ENCODE measurements at regions not wholly inside any gene's neighbourhood (a gene's known extent, or its start where the extent isn't known, plus 50 kb on each side); places are given as distances from the start of the nearest gene placed in this dataset.
A peak's percentile ranks its signal among the peaks of the same experiment; 100 is the strongest.

DNA sequence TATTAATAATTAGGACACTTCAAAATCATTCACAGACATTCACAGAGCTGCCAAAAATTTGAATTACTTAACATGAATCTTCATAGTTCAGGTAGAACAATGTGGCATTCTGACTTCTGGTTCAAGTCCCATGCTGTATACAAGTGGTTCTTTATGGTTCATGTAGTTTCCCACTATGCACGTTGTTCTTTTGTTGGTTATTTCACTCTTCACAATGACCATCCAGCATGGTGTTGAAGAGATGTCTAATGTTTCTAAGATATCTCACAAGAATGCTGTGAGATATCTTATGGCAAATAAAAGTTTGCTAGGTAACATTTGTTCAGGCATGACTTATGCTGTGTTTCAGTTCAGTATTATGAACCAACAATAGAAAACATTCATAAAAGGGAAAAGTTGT lies 88.2 kb upstream of the SLITRK6 start:
- H3K36me3 Mint-ChIP-seq (ENCODE audit: low read depth): no peaks in the 10 kb centered on the region
- no peaks in the 10 kb centered on the region for H3K27me3 Mint-ChIP-seq (ENCODE audit: low read depth, poor library complexity)
- no peak overlapping the region for H3K4me3 Mint-ChIP-seq
- no peak for DNase-seq
- no peaks in the 10 kb centered on the region for H3K4me1 Mint-ChIP-seq
- H3K27ac Mint-ChIP-seq: no peak overlapping the region
- H3K9me3 Mint-ChIP-seq: no peaks in the 10 kb centered on the region
- TF ChIP-seq, protein P1, sequence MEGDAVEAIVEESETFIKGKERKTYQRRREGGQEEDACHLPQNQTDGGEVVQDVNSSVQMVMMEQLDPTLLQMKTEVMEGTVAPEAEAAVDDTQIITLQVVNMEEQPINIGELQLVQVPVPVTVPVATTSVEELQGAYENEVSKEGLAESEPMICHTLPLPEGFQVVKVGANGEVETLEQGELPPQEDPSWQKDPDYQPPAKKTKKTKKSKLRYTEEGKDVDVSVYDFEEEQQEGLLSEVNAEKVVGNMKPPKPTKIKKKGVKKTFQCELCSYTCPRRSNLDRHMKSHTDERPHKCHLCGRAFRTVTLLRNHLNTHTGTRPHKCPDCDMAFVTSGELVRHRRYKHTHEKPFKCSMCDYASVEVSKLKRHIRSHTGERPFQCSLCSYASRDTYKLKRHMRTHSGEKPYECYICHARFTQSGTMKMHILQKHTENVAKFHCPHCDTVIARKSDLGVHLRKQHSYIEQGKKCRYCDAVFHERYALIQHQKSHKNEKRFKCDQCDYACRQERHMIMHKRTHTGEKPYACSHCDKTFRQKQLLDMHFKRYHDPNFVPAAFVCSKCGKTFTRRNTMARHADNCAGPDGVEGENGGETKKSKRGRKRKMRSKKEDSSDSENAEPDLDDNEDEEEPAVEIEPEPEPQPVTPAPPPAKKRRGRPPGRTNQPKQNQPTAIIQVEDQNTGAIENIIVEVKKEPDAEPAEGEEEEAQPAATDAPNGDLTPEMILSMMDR (IDR thresholded peaks at IDR 0.05): no peak

DNA sequence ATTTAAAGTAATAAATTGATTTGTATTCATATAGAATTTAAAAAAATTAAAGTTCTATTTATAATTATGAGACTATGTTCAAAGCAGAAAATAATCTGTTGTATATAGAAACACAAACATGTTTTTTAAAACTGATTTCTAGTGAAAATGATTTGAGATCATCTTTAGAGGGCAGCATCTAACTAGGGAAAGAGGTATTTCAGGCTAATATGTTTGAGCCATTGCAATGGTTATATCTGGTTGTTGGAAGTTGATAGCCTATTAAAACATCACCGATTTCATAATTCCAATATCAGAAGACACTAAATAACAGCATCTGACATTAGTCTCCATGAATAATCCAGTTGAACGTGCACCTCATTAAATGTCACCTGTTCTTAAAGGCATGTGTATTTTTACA lies 79.8 kb upstream of the SLITRK6 start:
- TF ChIP-seq, protein P1 (IDR thresholded peaks at IDR 0.05): no peak
- no peaks in the 10 kb centered on the region for H3K9me3 Mint-ChIP-seq
- no peaks in the 10 kb centered on the region for H3K27me3 Mint-ChIP-seq (ENCODE audit: low read depth, poor library complexity)
- no peak for DNase-seq
- H3K36me3 Mint-ChIP-seq (ENCODE audit: low read depth): no peaks in the 10 kb centered on the region
- no peak overlapping the region for H3K4me3 Mint-ChIP-seq
- no peaks in the 10 kb centered on the region for H3K4me1 Mint-ChIP-seq
- no peak overlapping the region for H3K27ac Mint-ChIP-seq

DNA sequence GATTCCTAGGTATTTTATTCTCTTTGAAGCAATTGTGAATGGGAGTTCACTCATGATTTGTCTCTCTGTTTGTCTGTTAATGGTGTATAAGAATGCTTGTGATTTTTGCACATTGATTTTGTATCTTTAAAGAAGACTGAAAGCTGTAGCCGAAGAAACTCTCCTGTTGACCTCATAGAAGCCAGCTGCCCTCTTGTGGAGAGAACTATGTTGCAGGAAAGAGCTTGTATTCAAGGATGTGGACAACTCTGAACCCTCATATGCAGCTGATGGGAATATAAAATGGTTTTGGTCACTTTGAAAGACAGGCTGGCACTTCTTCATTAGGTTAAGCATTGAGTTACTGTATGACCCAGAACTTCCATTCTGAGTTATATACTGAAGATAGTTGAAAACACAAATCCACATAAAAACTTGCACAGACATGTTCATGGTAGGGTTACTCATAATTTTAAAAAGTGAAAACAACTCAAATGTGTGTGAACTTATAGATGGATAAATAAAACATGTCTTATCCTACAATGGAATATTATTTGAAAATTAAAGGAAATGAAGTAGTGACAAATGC lies 65.8 kb upstream of the SLITRK6 start:
- no peak overlapping the region for H3K4me3 Mint-ChIP-seq
- H3K4me1 Mint-ChIP-seq: no peaks in the 10 kb centered on the region
- DNase-seq: no peak
- no peaks in the 10 kb centered on the region for H3K27me3 Mint-ChIP-seq (ENCODE audit: low read depth, poor library complexity)
- no peaks in the 10 kb centered on the region for H3K9me3 Mint-ChIP-seq
- no peaks in the 10 kb centered on the region for H3K36me3 Mint-ChIP-seq (ENCODE audit: low read depth)
- H3K27ac Mint-ChIP-seq: no peak overlapping the region
- TF ChIP-seq, protein P1 (IDR thresholded peaks at IDR 0.05): peak; percentile 45

DNA sequence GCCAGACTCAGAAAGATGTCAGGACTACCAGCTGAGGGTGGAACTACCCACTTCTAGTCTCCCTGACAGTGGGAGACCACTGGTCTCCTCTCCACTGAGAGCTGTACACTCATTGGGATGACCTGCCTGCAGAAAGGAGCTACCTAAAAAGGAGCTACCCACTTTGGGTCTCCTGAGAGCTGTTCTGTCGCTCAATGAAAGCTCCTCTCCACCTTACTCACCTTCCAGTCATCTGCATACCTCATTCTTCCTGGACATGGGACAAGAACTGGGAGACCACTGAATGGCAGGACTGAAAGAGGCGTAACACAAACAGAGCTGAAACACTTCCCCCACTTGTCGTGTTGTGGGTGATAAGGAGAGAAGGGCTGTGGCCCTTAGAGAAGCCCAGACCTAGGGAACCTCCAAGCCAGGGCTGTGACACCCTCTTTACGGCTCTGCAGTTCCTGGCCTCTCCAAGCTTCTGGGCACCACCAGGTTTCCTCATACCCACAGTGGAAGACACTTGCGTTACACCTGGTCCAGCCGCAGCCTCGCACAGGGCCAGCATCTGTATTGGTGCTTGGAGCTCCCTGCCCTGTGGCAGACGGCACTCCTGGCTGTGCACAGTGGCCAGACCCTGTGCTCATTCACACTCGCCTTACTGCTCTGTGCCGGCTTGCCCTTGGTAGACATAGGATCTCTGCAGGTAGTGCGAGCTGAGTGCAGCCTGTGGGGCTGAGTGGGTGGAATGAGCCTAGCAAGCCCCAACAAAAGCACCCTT lies 54.9 kb upstream of the SLITRK6 start:
- Mint-ChIP-seq H3K36me3 (ENCODE audit: low read depth) (no peaks in the 10 kb centered on the region), H3K27me3 (ENCODE audit: low read depth, poor library complexity) (no peaks in the 10 kb centered on the region), H3K4me3 (no peak overlapping the region), H3K9me3 (peaks cover 33% of the 10 kb centered on the region), H3K27ac (no peak overlapping the region), H3K4me1 (no peaks in the 10 kb centered on the region)
- no peak for DNase-seq
- TF ChIP-seq, protein P1 (IDR thresholded peaks at IDR 0.05): no peak

DNA sequence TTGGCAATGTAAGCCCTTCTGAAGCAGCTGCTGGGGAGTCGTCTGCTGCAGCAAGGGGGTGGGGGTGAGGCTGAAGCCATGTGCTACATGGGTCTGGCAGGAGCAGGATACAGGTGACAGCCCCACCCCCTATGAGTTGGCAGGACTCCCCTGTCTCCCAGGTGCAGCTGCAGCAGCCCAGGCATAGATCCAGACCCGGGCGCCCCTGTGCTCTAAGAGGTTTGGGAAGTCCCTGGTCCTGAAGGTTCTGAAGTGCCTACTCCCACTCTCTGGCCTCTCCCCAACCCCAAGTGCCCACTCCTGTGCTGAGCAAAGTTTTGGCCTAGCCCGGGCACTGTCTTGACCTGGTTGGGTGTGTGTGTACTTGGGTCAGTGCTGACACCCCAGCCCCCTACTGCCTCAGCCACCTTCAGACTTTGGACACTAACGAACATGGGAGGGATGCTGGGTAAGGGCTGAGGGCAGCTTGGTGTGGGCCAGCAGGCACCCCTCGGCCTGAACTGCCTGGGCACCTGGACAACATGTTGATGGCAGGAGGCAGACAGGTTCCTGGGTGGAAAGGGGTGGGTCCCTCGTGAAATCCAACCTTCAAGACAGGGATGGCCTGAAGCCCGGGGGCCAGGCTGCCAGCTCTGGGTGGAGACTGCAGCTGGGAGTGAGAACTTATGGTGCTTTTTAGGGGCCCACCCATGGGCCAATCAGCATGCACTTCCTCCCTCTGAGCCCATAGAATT lies 54.1 kb upstream of the SLITRK6 start:
- Mint-ChIP-seq H3K36me3 (ENCODE audit: low read depth) (no peaks in the 10 kb centered on the region), H3K4me3 (no peak overlapping the region), H3K9me3 (peaks cover 35% of the 10 kb centered on the region), H3K4me1 (no peaks in the 10 kb centered on the region), H3K27ac (no peak overlapping the region), H3K27me3 (ENCODE audit: low read depth, poor library complexity) (no peaks in the 10 kb centered on the region)
- DNase-seq: no peak
- TF ChIP-seq, protein P1 (IDR thresholded peaks at IDR 0.05): no peak
